ENCODE measurements at regions not wholly inside any gene's neighbourhood (a gene's known extent, or its start where the extent isn't known, plus 50 kb on each side); places are given as distances from the start of the nearest gene placed in this dataset.

- TF ChIP-seq REST (IDR thresholded peaks at IDR 0.05; ENCODE audit: low read depth), result no peak
- TF ChIP-seq TAF1 (IDR thresholded peaks at IDR 0.05; ENCODE audit: low read depth), result no peak
- TF ChIP-seq YY1 (IDR thresholded peaks at IDR 0.05; ENCODE audit: low read depth), result no peak
Measured at GRCh38 chr7:3238525-3239210, 62.4 kb upstream of the SDK1 start.
